ENCODE measurements at regions not wholly inside any gene's neighbourhood (a gene's known extent, or its start where the extent isn't known, plus 50 kb on each side); places are given as distances from the start of the nearest gene placed in this dataset.

DNA sequence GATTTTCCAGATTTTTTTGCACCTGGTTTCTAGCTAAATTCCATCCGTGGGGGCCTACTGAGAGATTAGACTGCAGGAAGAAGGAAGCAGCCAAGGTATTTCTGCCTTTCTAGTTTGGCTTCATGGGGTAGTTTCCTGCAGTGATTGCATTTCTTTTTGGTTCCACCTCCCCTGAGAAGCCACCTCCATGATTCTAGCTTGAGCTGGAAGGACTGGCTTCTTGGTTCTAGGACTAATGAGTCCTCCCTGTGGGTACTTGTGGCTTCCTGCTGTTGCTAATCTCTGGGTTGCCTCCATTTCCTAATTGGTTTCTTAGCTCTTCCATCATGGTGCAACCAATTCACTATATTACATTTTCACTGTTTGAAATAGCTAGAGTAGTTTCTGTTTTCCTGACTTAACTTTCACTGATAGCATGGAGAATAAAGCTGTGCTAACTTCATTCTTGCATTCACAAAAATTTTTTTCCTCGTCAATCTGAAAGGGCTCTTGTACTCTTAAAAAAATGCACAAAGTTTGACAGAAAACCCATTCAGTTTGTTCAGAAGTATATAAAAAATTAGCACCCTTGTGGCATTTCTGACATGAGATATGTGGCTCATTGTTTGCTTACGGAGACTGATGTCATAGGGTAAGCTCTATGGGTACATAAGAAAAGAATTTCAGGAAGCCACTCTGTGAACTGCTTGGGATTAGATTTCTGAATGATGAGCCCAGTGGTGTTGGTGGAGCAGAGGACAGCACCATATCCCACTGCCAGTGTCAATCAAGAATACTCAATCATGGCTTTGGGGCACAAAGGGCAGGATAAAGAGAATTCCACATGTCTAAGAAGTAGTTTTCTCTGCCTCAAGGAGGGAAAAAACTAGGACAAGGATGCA lies 242.8 kb upstream of the RBMS1 start:
- Histone ChIP-seq H3K9me3 (no peaks in the 10 kb centered on the region), H3K4me1 (ENCODE audit: control insufficient read depth in 1 of 2, insufficient read depth in 2 of 2, low read depth in 1 of 2, low read length in 1 of 2) (peaks cover 0 to 12% of the 10 kb centered on the region in 2 experiments; a peak in 1 of 4 replicates), H2AFZ (ENCODE audit: low read depth) (no peak overlapping the region), H3K9ac (no peak overlapping the region), H3F3A (replicated peaks; ENCODE audit: insufficient read depth) (no peaks in the 10 kb centered on the region), H3K27ac (ENCODE audit: low read depth in 2 of 2, low read length in 1 of 2) (no peak overlapping the region), H3K4me3 (ENCODE audit: low read depth in 2 of 2, low read length in 1 of 2) (no peak overlapping the region), H4K20me1 (ENCODE audit: insufficient read depth) (no peaks in the 10 kb centered on the region), H3K36me3 (replicated peaks in 1 of 2; ENCODE audit: control insufficient read depth in 1 of 2, insufficient read depth in 2 of 2, low read length in 1 of 2) (no peaks in the 10 kb centered on the region), H3K4me2 (0 out of 2 replicates have a peak overlapping the region, but pooled peaks have one; percentile 6), H3K27me3 (ENCODE audit: insufficient read depth) (no peaks in the 10 kb centered on the region), H3K79me2 (ENCODE audit: insufficient read depth) (no peaks in the 10 kb centered on the region), H3K9me2 (no peaks in the 10 kb centered on the region)
- CTCF ChIA-PET = interaction anchor here (0.9 kb wide), 1 partner anchor 51 kb away, joined by 3 read pairs; no protein-coding TSS in a partner anchor
- TF ChIP-seq CHD2 (IDR thresholded peaks at IDR 0.05; ENCODE audit: low read length, partially characterized antibody) (no peak), ELF1 (IDR thresholded peaks at IDR 0.05) (no peak), JUND (IDR thresholded peaks at IDR 0.05) (peak; percentile 18; the same call in 1 of the 2 replicates), FOSL2 (IDR thresholded peaks at IDR 0.05; ENCODE audit: borderline replicate concordance, low read depth) (peak; percentile 35; the same call in 1 of the 2 replicates), EP300 (IDR thresholded peaks at IDR 0.05; ENCODE audit: borderline replicate concordance in 1 of 2, low read depth in 1 of 2, low read length in 1 of 2) (no peak), NRF1 (IDR thresholded peaks at IDR 0.05; ENCODE audit: low read depth, low read length) (no peak), SMC3 (IDR thresholded peaks at IDR 0.05; ENCODE audit: low read depth, low read length) (no peak), SIN3A (IDR thresholded peaks at IDR 0.05; ENCODE audit: borderline replicate concordance, low read depth, low read length) (no peak), RFX5 (IDR thresholded peaks at IDR 0.05; ENCODE audit: low read length) (no peak), GABPA (IDR thresholded peaks at IDR 0.05; ENCODE audit: low read depth) (no peak), MXI1 (IDR thresholded peaks at IDR 0.05; ENCODE audit: low read depth, low read length) (no peak), FOXM1 (IDR thresholded peaks at IDR 0.05; ENCODE audit: low read depth) (no peak), TCF12 (IDR thresholded peaks at IDR 0.05) (no peak), FOXJ3 (CRISPR knock-in tag; IDR thresholded peaks at IDR 0.05) (no peak), RXRA (IDR thresholded peaks at IDR 0.05; ENCODE audit: borderline replicate concordance, low read depth) (no peak), GATA2 (CRISPR knock-in tag; IDR thresholded peaks at IDR 0.05) (no peak), NFIC (IDR thresholded peaks at IDR 0.05; ENCODE audit: borderline replicate concordance) (no peak; the same call in 1 of the 2 replicates), EZH2phosphoT487 (IDR thresholded peaks at IDR 0.05; ENCODE audit: borderline replicate concordance, low read depth) (no peak)
- TF ChIP-seq, protein P1, sequence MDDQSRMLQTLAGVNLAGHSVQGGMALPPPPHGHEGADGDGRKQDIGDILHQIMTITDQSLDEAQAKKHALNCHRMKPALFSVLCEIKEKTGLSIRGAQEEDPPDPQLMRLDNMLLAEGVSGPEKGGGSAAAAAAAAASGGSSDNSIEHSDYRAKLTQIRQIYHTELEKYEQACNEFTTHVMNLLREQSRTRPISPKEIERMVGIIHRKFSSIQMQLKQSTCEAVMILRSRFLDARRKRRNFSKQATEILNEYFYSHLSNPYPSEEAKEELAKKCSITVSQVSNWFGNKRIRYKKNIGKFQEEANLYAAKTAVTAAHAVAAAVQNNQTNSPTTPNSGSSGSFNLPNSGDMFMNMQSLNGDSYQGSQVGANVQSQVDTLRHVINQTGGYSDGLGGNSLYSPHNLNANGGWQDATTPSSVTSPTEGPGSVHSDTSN (IDR thresholded peaks at IDR 0.05) = peak; percentile 73
- TF ChIP-seq, protein P2, sequence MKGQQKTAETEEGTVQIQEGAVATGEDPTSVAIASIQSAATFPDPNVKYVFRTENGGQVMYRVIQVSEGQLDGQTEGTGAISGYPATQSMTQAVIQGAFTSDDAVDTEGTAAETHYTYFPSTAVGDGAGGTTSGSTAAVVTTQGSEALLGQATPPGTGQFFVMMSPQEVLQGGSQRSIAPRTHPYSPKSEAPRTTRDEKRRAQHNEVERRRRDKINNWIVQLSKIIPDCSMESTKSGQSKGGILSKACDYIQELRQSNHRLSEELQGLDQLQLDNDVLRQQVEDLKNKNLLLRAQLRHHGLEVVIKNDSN (IDR thresholded peaks at IDR 0.05; ENCODE audit: borderline replicate concordance, low read depth) = no peak
- TF ChIP-seq, protein P3, sequence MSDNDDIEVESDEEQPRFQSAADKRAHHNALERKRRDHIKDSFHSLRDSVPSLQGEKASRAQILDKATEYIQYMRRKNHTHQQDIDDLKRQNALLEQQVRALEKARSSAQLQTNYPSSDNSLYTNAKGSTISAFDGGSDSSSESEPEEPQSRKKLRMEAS (IDR thresholded peaks at IDR 0.05; ENCODE audit: low read depth) = no peak
- TF ChIP-seq, protein P4, sequence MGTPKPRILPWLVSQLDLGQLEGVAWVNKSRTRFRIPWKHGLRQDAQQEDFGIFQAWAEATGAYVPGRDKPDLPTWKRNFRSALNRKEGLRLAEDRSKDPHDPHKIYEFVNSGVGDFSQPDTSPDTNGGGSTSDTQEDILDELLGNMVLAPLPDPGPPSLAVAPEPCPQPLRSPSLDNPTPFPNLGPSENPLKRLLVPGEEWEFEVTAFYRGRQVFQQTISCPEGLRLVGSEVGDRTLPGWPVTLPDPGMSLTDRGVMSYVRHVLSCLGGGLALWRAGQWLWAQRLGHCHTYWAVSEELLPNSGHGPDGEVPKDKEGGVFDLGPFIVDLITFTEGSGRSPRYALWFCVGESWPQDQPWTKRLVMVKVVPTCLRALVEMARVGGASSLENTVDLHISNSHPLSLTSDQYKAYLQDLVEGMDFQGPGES (IDR thresholded peaks at IDR 0.05; ENCODE audit: low read depth, low read length) = no peak
- TF ChIP-seq, protein P5, sequence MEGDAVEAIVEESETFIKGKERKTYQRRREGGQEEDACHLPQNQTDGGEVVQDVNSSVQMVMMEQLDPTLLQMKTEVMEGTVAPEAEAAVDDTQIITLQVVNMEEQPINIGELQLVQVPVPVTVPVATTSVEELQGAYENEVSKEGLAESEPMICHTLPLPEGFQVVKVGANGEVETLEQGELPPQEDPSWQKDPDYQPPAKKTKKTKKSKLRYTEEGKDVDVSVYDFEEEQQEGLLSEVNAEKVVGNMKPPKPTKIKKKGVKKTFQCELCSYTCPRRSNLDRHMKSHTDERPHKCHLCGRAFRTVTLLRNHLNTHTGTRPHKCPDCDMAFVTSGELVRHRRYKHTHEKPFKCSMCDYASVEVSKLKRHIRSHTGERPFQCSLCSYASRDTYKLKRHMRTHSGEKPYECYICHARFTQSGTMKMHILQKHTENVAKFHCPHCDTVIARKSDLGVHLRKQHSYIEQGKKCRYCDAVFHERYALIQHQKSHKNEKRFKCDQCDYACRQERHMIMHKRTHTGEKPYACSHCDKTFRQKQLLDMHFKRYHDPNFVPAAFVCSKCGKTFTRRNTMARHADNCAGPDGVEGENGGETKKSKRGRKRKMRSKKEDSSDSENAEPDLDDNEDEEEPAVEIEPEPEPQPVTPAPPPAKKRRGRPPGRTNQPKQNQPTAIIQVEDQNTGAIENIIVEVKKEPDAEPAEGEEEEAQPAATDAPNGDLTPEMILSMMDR (IDR thresholded peaks at IDR 0.05) = no peak
- TF ChIP-seq, protein P6, sequence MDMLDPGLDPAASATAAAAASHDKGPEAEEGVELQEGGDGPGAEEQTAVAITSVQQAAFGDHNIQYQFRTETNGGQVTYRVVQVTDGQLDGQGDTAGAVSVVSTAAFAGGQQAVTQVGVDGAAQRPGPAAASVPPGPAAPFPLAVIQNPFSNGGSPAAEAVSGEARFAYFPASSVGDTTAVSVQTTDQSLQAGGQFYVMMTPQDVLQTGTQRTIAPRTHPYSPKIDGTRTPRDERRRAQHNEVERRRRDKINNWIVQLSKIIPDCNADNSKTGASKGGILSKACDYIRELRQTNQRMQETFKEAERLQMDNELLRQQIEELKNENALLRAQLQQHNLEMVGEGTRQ (IDR thresholded peaks at IDR 0.05; ENCODE audit: borderline replicate concordance, low read depth, low read length) = no peak
- no peak for DNase-seq
- 71% methylated on average over 3 of the region's 3 CpGs for WGBS (ENCODE audit: low lambda C conversion rate)
- POLR2A ChIA-PET = no interaction called here

Measured in SK-N-SH (cell line).